C4-2B (cell line): ENCODE measurements at regions not wholly inside any gene's neighbourhood (a gene's known extent, or its start where the extent isn't known, plus 50 kb on each side); places are given as distances from the start of the nearest gene placed in this dataset.

Experiments
- ZFX ChIP-seq: fragments of 450-650 bp; IDR thresholded peaks from 2 replicates; pipeline ENCODE4 v1.6.1; 2017
- TF ChIP-seq, protein P1 (sequence below): fragments of 450-650 bp; conservative IDR thresholded peaks from 2 replicates; pipeline ENCODE4 v1.5.1; 2017; ENCODE audit warnings: mild to moderate bottlenecking

DNA sequence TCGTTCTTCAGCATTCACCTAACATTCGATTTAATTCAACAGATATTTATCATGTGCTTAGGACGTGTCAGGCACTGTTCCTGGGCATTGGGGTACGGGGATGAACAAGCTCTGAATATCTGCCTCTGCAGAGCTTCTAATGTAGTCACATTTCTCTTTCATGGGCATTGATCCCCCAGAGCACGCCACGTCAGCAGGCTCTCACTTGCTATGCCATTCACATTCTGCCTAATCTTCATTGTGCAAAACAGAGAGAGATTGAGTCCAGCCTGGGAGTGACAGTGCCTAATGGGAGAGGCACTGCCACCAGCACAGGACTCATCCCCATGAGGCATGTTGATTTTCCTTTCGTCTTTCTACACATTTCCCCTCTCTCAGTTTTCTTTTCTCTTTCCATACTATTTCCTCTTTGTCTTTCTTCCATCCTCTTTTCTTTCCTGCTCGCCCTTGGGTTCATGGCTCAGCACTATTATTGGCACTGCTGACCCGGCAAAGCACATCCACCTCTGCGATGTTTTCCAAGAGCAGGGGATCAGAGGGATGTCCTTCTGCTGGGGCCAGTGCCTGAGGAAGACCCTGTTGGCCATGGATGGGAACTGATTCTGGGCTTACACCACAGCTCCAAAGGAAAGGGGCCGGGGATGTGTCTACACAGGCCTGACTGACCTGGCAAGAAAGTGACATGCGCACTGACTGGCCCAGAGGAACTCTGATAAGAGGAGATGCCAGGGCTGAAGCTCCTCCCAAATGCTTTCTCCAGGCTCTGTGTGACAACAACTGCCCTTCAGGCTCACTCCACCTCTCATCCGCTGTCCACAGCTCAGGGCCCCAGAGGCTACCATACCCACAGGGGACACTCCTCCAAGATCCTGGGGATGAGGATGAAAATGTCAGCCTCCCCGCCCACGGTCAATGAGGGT, 195.9 kb downstream of the TOMM20 start:
- TF ChIP-seq, protein P1, sequence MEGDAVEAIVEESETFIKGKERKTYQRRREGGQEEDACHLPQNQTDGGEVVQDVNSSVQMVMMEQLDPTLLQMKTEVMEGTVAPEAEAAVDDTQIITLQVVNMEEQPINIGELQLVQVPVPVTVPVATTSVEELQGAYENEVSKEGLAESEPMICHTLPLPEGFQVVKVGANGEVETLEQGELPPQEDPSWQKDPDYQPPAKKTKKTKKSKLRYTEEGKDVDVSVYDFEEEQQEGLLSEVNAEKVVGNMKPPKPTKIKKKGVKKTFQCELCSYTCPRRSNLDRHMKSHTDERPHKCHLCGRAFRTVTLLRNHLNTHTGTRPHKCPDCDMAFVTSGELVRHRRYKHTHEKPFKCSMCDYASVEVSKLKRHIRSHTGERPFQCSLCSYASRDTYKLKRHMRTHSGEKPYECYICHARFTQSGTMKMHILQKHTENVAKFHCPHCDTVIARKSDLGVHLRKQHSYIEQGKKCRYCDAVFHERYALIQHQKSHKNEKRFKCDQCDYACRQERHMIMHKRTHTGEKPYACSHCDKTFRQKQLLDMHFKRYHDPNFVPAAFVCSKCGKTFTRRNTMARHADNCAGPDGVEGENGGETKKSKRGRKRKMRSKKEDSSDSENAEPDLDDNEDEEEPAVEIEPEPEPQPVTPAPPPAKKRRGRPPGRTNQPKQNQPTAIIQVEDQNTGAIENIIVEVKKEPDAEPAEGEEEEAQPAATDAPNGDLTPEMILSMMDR, result no peak
- TF ChIP-seq ZFX, result no peak
